IMR-90 (cell line): ENCODE measurements at regions not wholly inside any gene's neighbourhood (a gene's known extent, or its start where the extent isn't known, plus 50 kb on each side); places are given as distances from the start of the nearest gene placed in this dataset.

Experiments
- ATAC-seq: fragments of 200-7000 bp; cut with Tn5 transposase; 2 replicates; pipeline ENCODE4 v1.9.1; 2020; ENCODE audit warnings: low read depth, mild to moderate bottlenecking, moderate library complexity
- BruUV-seq: library from RNA; stranded (reverse); fragments of 400-500 nt; replicated peaks from 2 replicates; lab custom pipeline; 2021; lab: Mats Ljungman, UMichigan
- CTCF ChIA-PET: fragments of 300-600 bp; formaldehyde crosslinking; extraction: SDS; loops from one replicate; lab custom pipeline; 2021; ENCODE audit warnings: antibody characterized with exemption; lab: Yijun Ruan, JAX
- POLR2A ChIA-PET: fragments of 300-600 bp; sonication (Branson Sonifier 250); formaldehyde crosslinking; loops from one replicate; lab custom pipeline; 2022; ENCODE audit warnings: antibody characterized with exemption; ENCODE audit not compliant: unreplicated experiment; lab: Charles Lee
- DNase-seq: peaks from one replicate; pipeline ENCODE4 v3.0.0; 2013
- H2AFZ ChIP-seq: replicated peaks from 2 replicates; pipeline ENCODE3; 2013; ENCODE audit warnings: low read length, mild to moderate bottlenecking; ENCODE audit not compliant: poor library complexity
- H2AK5ac ChIP-seq: 2 replicates; pipeline ENCODE4 v1.6.1; 2013; ENCODE audit warnings: low read depth, low read length, inconsistent platforms
- H2AK9ac ChIP-seq: replicated peaks from 2 replicates; pipeline ENCODE3; 2013; ENCODE audit warnings: mild to moderate bottlenecking, low read depth, low read length, moderate library complexity; ENCODE audit not compliant: poor library complexity
- H2BK120ac ChIP-seq: 2 replicates; pipeline ENCODE4 v1.6.1; 2013; ENCODE audit warnings: low read depth, low read length, inconsistent platforms
- H2BK15ac ChIP-seq: 3 replicates; pipeline ENCODE4 v1.6.1; 2013; ENCODE audit warnings: low read depth, low read length, inconsistent platforms
- H2BK20ac ChIP-seq: 2 replicates; pipeline ENCODE4 v1.6.1; 2013; ENCODE audit warnings: low read depth, mild to moderate bottlenecking, inconsistent platforms, low read length, moderate library complexity
- H2BK5ac ChIP-seq: 2 replicates; pipeline ENCODE4 v1.6.1; 2013; ENCODE audit warnings: mild to moderate bottlenecking, low read depth, low read length, inconsistent platforms; ENCODE audit not compliant: poor library complexity, severe bottlenecking
- H3K14ac ChIP-seq: replicated peaks from 2 replicates; pipeline ENCODE4 v1.6.1; 2013; ENCODE audit warnings: low read depth, low read length, inconsistent platforms
- H3K18ac ChIP-seq: 2 replicates; pipeline ENCODE4 v1.6.1; 2013; ENCODE audit warnings: low read depth, low read length, control low read depth
- H3K23ac ChIP-seq: 2 replicates; pipeline ENCODE4 v1.6.1; 2013; ENCODE audit warnings: low read depth, low read length, inconsistent platforms
- H3K27ac ChIP-seq: 2 replicates; pipeline ENCODE4 v1.5.1; 2013; ENCODE audit warnings: mild to moderate bottlenecking, control low read depth, low read length; ENCODE audit not compliant: insufficient read depth
- H3K27me3 ChIP-seq: 2 replicates; pipeline ENCODE4 v1.6.1; 2013; ENCODE audit warnings: low read length; ENCODE audit not compliant: control insufficient read depth, insufficient read depth
- H3K36me3 ChIP-seq: 2 replicates; pipeline ENCODE4 v1.6.1; 2013; ENCODE audit warnings: low read length, mixed read lengths; ENCODE audit not compliant: control insufficient read depth, insufficient read depth
- H3K4ac ChIP-seq: 2 replicates; pipeline ENCODE4 v1.6.1; 2013; ENCODE audit warnings: low read depth, low read length, inconsistent platforms
- H3K4me1 ChIP-seq: 2 replicates; pipeline ENCODE4 v1.6.1; 2013; ENCODE audit warnings: low read length, mixed read lengths; ENCODE audit not compliant: control insufficient read depth, insufficient read depth
- H3K4me2 ChIP-seq: 2 replicates; pipeline ENCODE4 v1.6.1; 2013; ENCODE audit warnings: low read depth, mild to moderate bottlenecking, control low read depth, low read length, moderate library complexity
- H3K4me3 ChIP-seq: 2 replicates; pipeline ENCODE4 v1.5.1; 2013; ENCODE audit warnings: low read depth, mild to moderate bottlenecking, control low read depth, low read length, moderate library complexity; ENCODE audit not compliant: insufficient read depth
- H3K56ac ChIP-seq: 2 replicates; pipeline ENCODE4 v1.6.1; 2013; ENCODE audit warnings: low read length, inconsistent platforms; ENCODE audit not compliant: insufficient read depth; ENCODE audit errors: extremely low read depth
- H3K79me1 ChIP-seq, 2 experiments: 2 replicates each; pipeline ENCODE4 v1.6.1; 2013; ENCODE audit warnings: low read length in 2 of 2, inconsistent platforms in 1 of 2, low read depth in 1 of 2
- H3K9ac ChIP-seq: 2 replicates; pipeline ENCODE4 v1.6.1; 2013; ENCODE audit warnings: low read depth, low read length, control low read depth
- H3K9me1 ChIP-seq: 2 replicates; pipeline ENCODE4 v1.6.1; 2013; ENCODE audit warnings: low read length, inconsistent platforms; ENCODE audit not compliant: insufficient read depth
- H3K9me3 ChIP-seq: 2 replicates; pipeline ENCODE4 v1.6.1; 2013; ENCODE audit warnings: low read length; ENCODE audit not compliant: control insufficient read depth, insufficient read depth
- H4K20me1 ChIP-seq: 2 replicates; pipeline ENCODE4 v1.6.1; 2013; ENCODE audit warnings: low read length, inconsistent platforms; ENCODE audit not compliant: insufficient read depth
- H4K5ac ChIP-seq: 2 replicates; pipeline ENCODE4 v1.6.1; 2013; ENCODE audit warnings: mild to moderate bottlenecking, low read depth, low read length, control low read depth
- H4K8ac ChIP-seq, 2 experiments: 2 replicates each; pipeline ENCODE4 v1.6.1; 2013; ENCODE audit warnings: low read depth in 2 of 2, low read length in 2 of 2, control low read depth in 1 of 2, inconsistent platforms in 1 of 2
- H4K91ac ChIP-seq: 2 replicates; pipeline ENCODE4 v1.6.1; 2013; ENCODE audit warnings: low read depth, low read length, inconsistent platforms; ENCODE audit not compliant: insufficient read depth
- BHLHE40 ChIP-seq: fragments of 150-350 bp; IDR thresholded peaks from 2 replicates; pipeline ENCODE4 v1.6.1; 2016; ENCODE audit warnings: mild to moderate bottlenecking, low read depth, low read length
- CEBPB ChIP-seq: IDR thresholded peaks from 2 replicates; pipeline ENCODE4 v1.6.1; 2012; ENCODE audit warnings: low read depth, low read length, improper control_type of control experiment
- CHD1 ChIP-seq: IDR thresholded peaks from 2 replicates; pipeline ENCODE4 v1.6.1; 2012; ENCODE audit warnings: low read depth, low read length, improper control_type of control experiment
- FOS ChIP-seq: fragments of 150-350 bp; IDR thresholded peaks from 2 replicates; pipeline ENCODE4 v1.6.1; 2016; ENCODE audit warnings: low read depth, low read length
- MAZ ChIP-seq: IDR thresholded peaks from 2 replicates; pipeline ENCODE4 v1.6.1; 2012; ENCODE audit warnings: low read depth, mild to moderate bottlenecking, low read length, improper control_type of control experiment, moderate library complexity, borderline replicate concordance
- MXI1 ChIP-seq: IDR thresholded peaks from 2 replicates; pipeline ENCODE4 v1.6.1; 2012; ENCODE audit warnings: low read depth, mild to moderate bottlenecking, low read length, moderate library complexity, borderline replicate concordance
- NFE2L2 ChIP-seq: fragments of 150-350 bp; IDR thresholded peaks from 2 replicates; pipeline ENCODE4 v1.6.1; 2016; ENCODE audit warnings: low read depth, mild to moderate bottlenecking, low read length
- POLR2A ChIP-seq: IDR thresholded peaks from 2 replicates; pipeline ENCODE4 v1.6.1; 2012; ENCODE audit warnings: mild to moderate bottlenecking, low read depth, low read length
- RAD21 ChIP-seq: IDR thresholded peaks from 2 replicates; pipeline ENCODE4 v1.6.1; 2012; ENCODE audit warnings: low read length, improper control_type of control experiment
- RCOR1 ChIP-seq: IDR thresholded peaks from 2 replicates; pipeline ENCODE4 v1.6.1; 2012; ENCODE audit warnings: mild to moderate bottlenecking, low read length, improper control_type of control experiment; ENCODE audit not compliant: insufficient replicate concordance
- RFX5 ChIP-seq: IDR thresholded peaks from 2 replicates; pipeline ENCODE4 v1.8.0; 2012; ENCODE audit warnings: low read depth, mild to moderate bottlenecking, low read length, moderate library complexity
- dilution Hi-C: fragments of 300-500 bp; cut with HindIII; formaldehyde crosslinking; loops from one replicate; pipeline ENCODE4 v1.14.3; 2018; ENCODE audit warnings: low sequenced_read_pairs; ENCODE audit not compliant: unreplicated experiment
- in situ Hi-C: fragments of 300-500 bp; cut with MboI; formaldehyde crosslinking; loops from 3 replicates; pipeline ENCODE4 v1.14.3; 2019; ENCODE audit warnings: low sequenced_read_pairs, inconsistent platforms, mixed read lengths
- intact Hi-C: fragments of 100-400 bp; cut with micrococcal nuclease; formaldehyde crosslinking; loops from 2 replicates; pipeline ENCODE4 v1.10.0; 2022
- TF ChIP-seq, protein P1 (sequence below): conservative IDR thresholded peaks from 2 replicates; pipeline ENCODE4 v1.5.1; 2012; ENCODE audit warnings: mild to moderate bottlenecking, low read depth, low read length, improper control_type of control experiment
- TF ChIP-seq, protein P2 (sequence below): fragments of 150-350 bp; IDR thresholded peaks from 2 replicates; pipeline ENCODE4 v1.6.1; 2017; ENCODE audit warnings: mild to moderate bottlenecking, antibody characterized with exemption, low read length, low read depth

- Histone ChIP-seq H3K4ac (no peak overlapping the region), H4K8ac (no peak overlapping the region), H3K9me1 (no peaks in the 10 kb centered on the region), H3K27me3 (no peaks in the 10 kb centered on the region), H3K23ac (no peak overlapping the region), H3K9me3 (no peaks in the 10 kb centered on the region), H3K79me1 (no peaks in the 10 kb centered on the region), H4K20me1 (no peaks in the 10 kb centered on the region), H2AK5ac (no peak overlapping the region), H2BK5ac (no peak overlapping the region), H3K36me3 (no peaks in the 10 kb centered on the region), H2BK15ac (no peak overlapping the region), H3K18ac (no peak overlapping the region), H2AK9ac (no peak overlapping the region), H3K4me2 (no peak overlapping the region), H2BK120ac (no peak overlapping the region), H3K27ac (no peak overlapping the region), H3K9ac (no peak overlapping the region), H2AFZ (no peak overlapping the region), H2BK20ac (no peak overlapping the region), H3K4me1 (no peaks in the 10 kb centered on the region), H3K14ac (no peak overlapping the region), H3K56ac (no peak overlapping the region), H4K91ac (no peak overlapping the region), H3K4me3 (no peak overlapping the region), H4K5ac (no peak overlapping the region)
- no peak for DNase-seq
- TF ChIP-seq RAD21: no peak
- no peak for TF ChIP-seq POLR2A
- no peak for TF ChIP-seq FOS
- TF ChIP-seq MXI1: no peak
- no peak for TF ChIP-seq RFX5
- TF ChIP-seq, protein P1, sequence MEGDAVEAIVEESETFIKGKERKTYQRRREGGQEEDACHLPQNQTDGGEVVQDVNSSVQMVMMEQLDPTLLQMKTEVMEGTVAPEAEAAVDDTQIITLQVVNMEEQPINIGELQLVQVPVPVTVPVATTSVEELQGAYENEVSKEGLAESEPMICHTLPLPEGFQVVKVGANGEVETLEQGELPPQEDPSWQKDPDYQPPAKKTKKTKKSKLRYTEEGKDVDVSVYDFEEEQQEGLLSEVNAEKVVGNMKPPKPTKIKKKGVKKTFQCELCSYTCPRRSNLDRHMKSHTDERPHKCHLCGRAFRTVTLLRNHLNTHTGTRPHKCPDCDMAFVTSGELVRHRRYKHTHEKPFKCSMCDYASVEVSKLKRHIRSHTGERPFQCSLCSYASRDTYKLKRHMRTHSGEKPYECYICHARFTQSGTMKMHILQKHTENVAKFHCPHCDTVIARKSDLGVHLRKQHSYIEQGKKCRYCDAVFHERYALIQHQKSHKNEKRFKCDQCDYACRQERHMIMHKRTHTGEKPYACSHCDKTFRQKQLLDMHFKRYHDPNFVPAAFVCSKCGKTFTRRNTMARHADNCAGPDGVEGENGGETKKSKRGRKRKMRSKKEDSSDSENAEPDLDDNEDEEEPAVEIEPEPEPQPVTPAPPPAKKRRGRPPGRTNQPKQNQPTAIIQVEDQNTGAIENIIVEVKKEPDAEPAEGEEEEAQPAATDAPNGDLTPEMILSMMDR: no peak
- TF ChIP-seq BHLHE40: no peak
- no peak for TF ChIP-seq CHD1
- no peak for TF ChIP-seq NFE2L2
- no peak for TF ChIP-seq CEBPB
- no peak for TF ChIP-seq RCOR1
- TF ChIP-seq, protein P2, sequence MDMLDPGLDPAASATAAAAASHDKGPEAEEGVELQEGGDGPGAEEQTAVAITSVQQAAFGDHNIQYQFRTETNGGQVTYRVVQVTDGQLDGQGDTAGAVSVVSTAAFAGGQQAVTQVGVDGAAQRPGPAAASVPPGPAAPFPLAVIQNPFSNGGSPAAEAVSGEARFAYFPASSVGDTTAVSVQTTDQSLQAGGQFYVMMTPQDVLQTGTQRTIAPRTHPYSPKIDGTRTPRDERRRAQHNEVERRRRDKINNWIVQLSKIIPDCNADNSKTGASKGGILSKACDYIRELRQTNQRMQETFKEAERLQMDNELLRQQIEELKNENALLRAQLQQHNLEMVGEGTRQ: no peak
- no peak for TF ChIP-seq MAZ
- in situ Hi-C loops (no loop called here), dilution Hi-C loops (no loop called here), intact Hi-C loops (no loop called here)
- no TSS peak for BruUV-seq
- ChIA-PET POLR2A (no interaction called here), CTCF (no interaction called here)
- ATAC-seq: no peak
These were observed 484.0 kb upstream of the MBL2 start for GRCh38 chr10:53256623-53257022.
